22Rv1 (cell line): ENCODE measurements at regions not wholly inside any gene's neighbourhood (a gene's known extent, or its start where the extent isn't known, plus 50 kb on each side); places are given as distances from the start of the nearest gene placed in this dataset.

Source experiments
- CTCF ChIP-seq: fragments of 450-650 bp; IDR thresholded peaks from 2 replicates; pipeline ENCODE4 v1.5.1; 2017; ENCODE audit warnings: mild to moderate bottlenecking
- ZFX ChIP-seq: fragments of 450-650 bp; IDR thresholded peaks from 2 replicates; pipeline ENCODE4 v1.6.1; 2017; ENCODE audit warnings: antibody characterized with exemption, borderline replicate concordance

GRCh38 chr2:144015036-144015435, 504.9 kb downstream of the ZEB2 start:
- TF ChIP-seq CTCF, result no peak
- TF ChIP-seq ZFX, result no peak
